GM21723 (cell line): ENCODE measurements at regions not wholly inside any gene's neighbourhood (a gene's known extent, or its start where the extent isn't known, plus 50 kb on each side); places are given as distances from the start of the nearest gene placed in this dataset.

Experiments used
- ATAC-seq: cut with Tn5 transposase; IDR thresholded peaks from one replicate; pipeline ENCODE4 v1.9.1; 2021; ENCODE audit warnings: mild to moderate bottlenecking, moderate library complexity; ENCODE audit not compliant: unreplicated experiment

GRCh38 chr10:28952523-28952922, 275.2 kb downstream of the BAMBI start:
- ATAC-seq, result no peak

GRCh38 chr10:28954211-28954610, 276.9 kb downstream of the BAMBI start:
- ATAC-seq, result no peak

- no peak for ATAC-seq
Measured at GRCh38 chr10:28958468-28958867, 281.1 kb downstream of the BAMBI start.

GRCh38 chr10:28959850-28960501, 282.7 kb downstream of the BAMBI start:
- ATAC-seq, result no peak

- no peak for ATAC-seq
Measured at GRCh38 chr10:28962768-28963167, 285.4 kb downstream of the BAMBI start.

GRCh38 chr10:28963539-28964221, 286.4 kb downstream of the BAMBI start:
- no peak for ATAC-seq

GRCh38 chr10:28965937-28966336, 288.6 kb downstream of the BAMBI start:
- no peak for ATAC-seq

- no peak for ATAC-seq
Measured at GRCh38 chr10:28967031-28967430, 289.7 kb downstream of the BAMBI start.

- ATAC-seq, result no peak
Measured at GRCh38 chr10:28969413-28969812, 292.1 kb downstream of the BAMBI start.

- no peak for ATAC-seq
Measured at GRCh38 chr10:28970231-28970630, 292.9 kb downstream of the BAMBI start.

- ATAC-seq, result no peak
Measured at GRCh38 chr10:28971255-28971654, 293.9 kb downstream of the BAMBI start.

GRCh38 chr10:28971764-28972163, 294.4 kb downstream of the BAMBI start:
- ATAC-seq, result no peak

GRCh38 chr10:28973309-28973972, 296.1 kb downstream of the BAMBI start:
- ATAC-seq, result no peak

GRCh38 chr10:28975891-28976531, 298.7 kb downstream of the BAMBI start:
- no peak for ATAC-seq

GRCh38 chr10:28977518-28977917, 300.2 kb downstream of the BAMBI start:
- ATAC-seq, result no peak

- no peak for ATAC-seq
Measured at GRCh38 chr10:28980264-28980663, 302.9 kb downstream of the BAMBI start.

- ATAC-seq, result peak; percentile 63
Measured at GRCh38 chr10:28981007-28981406, 303.7 kb downstream of the BAMBI start.

GRCh38 chr10:28982974-28983373, 305.7 kb downstream of the BAMBI start:
- no peak for ATAC-seq

GRCh38 chr10:28983799-28984198, 305.1 kb upstream of the LYZL1 start:
- no peak for ATAC-seq

GRCh38 chr10:28984431-28984830, 304.4 kb upstream of the LYZL1 start:
- no peak for ATAC-seq

GRCh38 chr10:28985137-28985885, 303.6 kb upstream of the LYZL1 start:
- ATAC-seq, result no peak
